Thyroid gland (tissue), 4 donors: ENCODE measurements at regions not wholly inside any gene's neighbourhood (a gene's known extent, or its start where the extent isn't known, plus 50 kb on each side); places are given as distances from the start of the nearest gene placed in this dataset.

Experiments used
- CTCF ChIP-seq, 6 experiments: fragments of 200-600 bp in 3 of 6; fragments of 450-650 bp in 3 of 6; sonication (generic) in 3 of 6; IDR thresholded peaks; one replicate each; pipeline ENCODE4 v1.5.1; 2016 to 2019; ENCODE audit warnings: antibody characterized with exemption in 6 of 6, mild to moderate bottlenecking in 2 of 6, inconsistent platforms in 1 of 6, moderate library complexity in 1 of 6
- POLR2A ChIP-seq, 2 donors: fragments of 450-650 bp; IDR thresholded peaks; one replicate each; pipeline ENCODE4 v1.6.1; 2017; ENCODE audit warnings: antibody characterized with exemption in 2 of 2, mild to moderate bottlenecking in 2 of 2, moderate library complexity in 1 of 2

GRCh38 chr5:34459908-34460307, 196.2 kb upstream of the RAI14 start:
- TF ChIP-seq CTCF (IDR thresholded peaks at IDR 0.05) (no peak), POLR2A (IDR thresholded peaks at IDR 0.05) (no peak)
